ENCODE measurements at regions not wholly inside any gene's neighbourhood (a gene's known extent, or its start where the extent isn't known, plus 50 kb on each side); places are given as distances from the start of the nearest gene placed in this dataset.
"Not testable (repeated sequence)": the region's sequence is repeated elsewhere in the genome, so short reads cannot be mapped to it uniquely, and the experiment has no call there.

DNA sequence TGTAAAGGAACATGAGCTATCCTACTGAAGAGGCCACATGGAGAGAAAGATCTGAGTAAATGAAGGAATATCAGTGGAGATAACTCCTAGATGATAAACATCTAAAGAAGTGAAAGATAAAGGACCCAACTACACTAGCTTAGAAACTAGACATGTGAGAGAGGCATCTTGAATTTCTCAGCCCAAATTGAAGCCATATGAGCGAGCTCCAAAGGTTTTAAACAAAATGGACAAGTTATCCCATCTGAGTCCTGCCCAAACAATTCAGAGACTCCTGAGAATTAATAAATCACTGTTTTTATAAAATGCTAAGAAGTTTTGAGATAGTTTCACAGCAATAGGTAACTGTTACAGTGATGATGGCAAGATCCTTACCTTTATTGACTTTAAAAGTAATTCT lies 438.9 kb downstream of the NAV3 start:
- DNase-seq: no peak

- no peak for DNase-seq
Measured at GRCh38 chr12:78271546-78271945, 440.9 kb downstream of the NAV3 start.

GRCh38 chr12:78275886-78276285 lies 445.2 kb downstream of the NAV3 start:
- no peak for DNase-seq

- DNase-seq: no peak
Measured at GRCh38 chr12:78278706-78279190, 448.1 kb downstream of the NAV3 start.

DNA sequence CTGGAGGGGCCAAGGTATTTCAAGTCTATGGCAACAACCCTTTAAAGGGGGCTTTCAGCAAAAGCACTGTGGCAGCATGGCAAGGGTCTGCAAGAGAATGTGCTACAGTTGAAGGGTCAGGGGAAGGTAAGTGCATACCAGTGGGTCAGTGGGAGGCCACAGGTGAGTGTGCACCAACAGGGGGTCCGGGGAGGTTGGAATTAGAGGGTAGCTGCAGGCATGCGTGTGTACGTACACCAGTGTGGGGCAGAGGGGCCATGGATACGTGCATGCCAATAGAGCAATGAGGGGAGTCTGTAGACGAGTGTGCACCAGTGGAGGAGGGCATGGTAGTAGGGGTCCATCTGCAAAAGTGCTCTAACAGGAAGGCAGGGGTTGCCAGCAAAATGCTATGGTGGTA lies 448.9 kb downstream of the NAV3 start:
- DNase-seq: no peak

DNA sequence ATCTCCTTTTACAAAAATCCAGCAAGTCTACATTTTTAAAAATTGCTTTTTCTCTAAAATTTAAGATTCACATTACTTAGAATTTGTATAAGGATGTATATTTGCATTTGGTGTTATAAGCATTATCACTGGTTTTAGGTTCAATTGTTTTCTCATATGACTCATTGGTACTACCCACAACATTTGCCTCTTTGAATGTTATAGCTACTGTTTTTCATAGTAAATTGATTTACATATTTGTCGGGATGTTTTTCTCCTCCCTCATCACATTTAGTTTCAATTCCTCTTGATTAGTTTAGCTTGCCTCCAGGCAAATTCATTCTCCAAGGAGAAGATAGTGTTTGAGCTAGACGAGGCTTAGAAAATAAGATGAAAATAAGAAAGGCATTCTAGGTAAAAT lies 450.4 kb downstream of the NAV3 start:
- not testable (repeated sequence) for DNase-seq

DNA sequence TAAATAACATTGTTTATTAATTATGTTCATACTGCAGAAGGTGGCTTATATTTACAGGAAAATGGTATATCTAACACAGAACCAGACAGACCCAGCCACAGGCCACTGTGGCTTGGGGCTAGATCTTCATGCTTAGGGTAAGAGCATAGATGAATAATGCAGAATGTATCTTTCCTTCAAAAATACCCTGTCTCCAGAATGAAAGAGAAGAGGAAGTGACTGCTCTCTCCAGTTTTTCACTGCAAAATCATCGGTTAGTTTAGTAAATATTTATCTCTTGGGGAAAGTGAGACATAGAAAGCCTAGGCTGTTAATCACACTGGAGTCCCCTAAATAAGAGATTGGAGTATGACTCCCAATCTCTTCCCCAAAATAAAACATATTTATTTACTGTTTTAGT lies 453.7 kb downstream of the NAV3 start:
- DNase-seq: no peak

DNA sequence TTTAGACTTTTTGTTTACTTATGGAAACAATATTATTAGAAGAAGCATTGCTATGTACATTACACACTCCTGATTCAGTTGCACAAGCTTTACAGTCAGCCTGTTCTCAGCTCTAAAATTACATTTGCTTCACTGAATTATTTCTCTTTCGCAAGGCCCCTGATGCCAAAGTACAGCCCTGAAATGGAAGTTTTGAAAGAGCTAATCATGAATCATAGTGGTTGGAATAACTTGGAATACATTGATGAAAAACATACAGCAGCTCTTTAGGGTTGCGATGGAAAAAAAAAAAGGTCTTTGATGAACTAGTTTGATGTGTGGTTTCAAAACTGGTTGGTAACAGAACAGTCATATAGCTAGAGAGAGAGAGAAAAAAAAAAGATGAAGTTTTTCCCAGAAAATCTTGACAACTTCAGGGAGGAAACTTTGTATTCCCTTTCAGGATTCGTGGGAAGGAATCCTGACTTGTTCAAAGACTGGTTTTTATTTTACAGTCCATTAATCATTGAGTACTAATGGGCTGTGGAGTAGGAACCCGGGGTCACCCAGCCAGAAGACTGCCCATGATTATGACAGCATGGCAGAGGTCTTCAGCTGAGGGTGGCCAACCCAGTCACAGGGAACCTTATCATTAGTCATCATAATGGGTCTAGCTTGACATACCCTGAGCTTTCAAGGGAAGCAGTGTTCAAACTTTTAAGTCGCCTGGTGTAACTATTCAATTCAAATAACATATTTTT lies 460.1 kb downstream of the NAV3 start:
- DNase-seq: no peak

GRCh38 chr12:78293059-78293686 lies 462.5 kb downstream of the NAV3 start:
- no peak for DNase-seq

- not testable (repeated sequence) for DNase-seq
Measured at GRCh38 chr12:78301282-78301681, 470.6 kb downstream of the NAV3 start.

- no peak for DNase-seq
Measured at GRCh38 chr12:78305808-78306207, 475.1 kb downstream of the NAV3 start.

- no peak for DNase-seq
Measured at GRCh38 chr12:78306236-78306635, 475.5 kb downstream of the NAV3 start.

DNA sequence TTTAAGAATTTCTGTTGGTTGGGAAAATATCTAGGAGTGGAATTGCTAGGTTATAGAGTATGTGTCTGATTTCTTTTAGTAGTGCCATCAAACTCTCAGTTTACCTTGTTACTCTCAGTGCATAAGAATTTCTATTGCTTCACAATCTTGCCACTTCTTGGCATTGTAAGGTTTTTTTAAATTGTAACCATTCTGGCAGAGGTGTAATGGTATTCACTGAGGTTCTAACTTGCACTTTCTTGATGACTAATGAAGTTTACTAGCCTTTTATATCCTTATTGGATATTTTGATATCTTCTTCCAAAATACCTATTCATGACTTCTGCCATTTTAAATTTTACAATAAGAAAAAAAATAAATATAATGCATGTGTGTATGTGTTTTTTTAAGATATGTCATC lies 478.0 kb downstream of the NAV3 start:
- no peak for DNase-seq

DNA sequence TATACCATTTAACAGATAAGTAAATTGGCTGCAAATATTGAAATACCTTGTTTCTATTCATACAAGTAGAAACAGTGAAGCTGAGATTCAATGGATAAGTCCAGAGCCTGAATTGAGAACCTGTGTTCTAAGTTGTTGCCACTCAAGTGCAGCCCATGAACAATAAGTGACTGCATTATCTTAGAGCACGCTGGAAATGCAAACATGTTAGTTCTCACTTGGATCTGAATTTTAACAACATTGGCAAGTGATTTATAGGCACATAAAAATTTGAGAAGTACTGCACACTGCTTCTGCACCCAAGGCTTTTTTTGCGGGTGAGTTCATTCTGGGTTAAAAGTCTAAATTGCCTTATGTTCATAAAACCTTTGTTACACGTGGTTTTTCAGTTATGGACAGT lies 484.3 kb downstream of the NAV3 start:
- DNase-seq: peak; percentile 93

DNA sequence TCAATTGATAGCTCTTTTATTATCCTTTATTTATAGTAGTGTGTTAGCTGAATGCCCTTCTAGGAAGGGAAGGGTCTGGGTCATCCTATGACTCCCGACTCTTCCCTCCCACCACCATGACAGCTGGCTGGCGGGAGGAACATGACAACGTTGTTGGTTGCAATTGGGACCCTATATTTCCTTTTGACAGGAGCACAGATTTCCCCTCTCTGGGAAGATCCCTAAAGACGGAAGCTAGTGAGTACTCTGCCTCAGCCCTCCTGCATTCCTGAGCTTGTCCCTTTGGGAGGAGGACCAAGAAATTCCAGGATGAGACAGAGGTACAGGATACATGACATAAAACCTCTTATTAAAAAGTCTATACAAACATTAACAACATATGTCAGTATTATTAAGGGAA lies 485.4 kb downstream of the NAV3 start:
- DNase-seq: no peak

GRCh38 chr12:78316631-78317468 lies 486.2 kb downstream of the NAV3 start:
- no peak for DNase-seq

GRCh38 chr12:78321696-78322095 lies 491.0 kb downstream of the NAV3 start:
- no peak for DNase-seq

- DNase-seq: no peak
Measured at GRCh38 chr12:78323226-78323625, 492.5 kb downstream of the NAV3 start.

- DNase-seq: peak; percentile 64
Measured at GRCh38 chr12:78324234-78324633, 493.5 kb downstream of the NAV3 start.

- no peak for DNase-seq
Measured at GRCh38 chr12:78328524-78328923, 497.8 kb downstream of the NAV3 start.

GRCh38 chr12:78330131-78330530 lies 499.4 kb downstream of the NAV3 start:
- no peak for DNase-seq

- DNase-seq: no peak
Measured at GRCh38 chr12:78331181-78331580, 500.5 kb downstream of the NAV3 start.

DNA sequence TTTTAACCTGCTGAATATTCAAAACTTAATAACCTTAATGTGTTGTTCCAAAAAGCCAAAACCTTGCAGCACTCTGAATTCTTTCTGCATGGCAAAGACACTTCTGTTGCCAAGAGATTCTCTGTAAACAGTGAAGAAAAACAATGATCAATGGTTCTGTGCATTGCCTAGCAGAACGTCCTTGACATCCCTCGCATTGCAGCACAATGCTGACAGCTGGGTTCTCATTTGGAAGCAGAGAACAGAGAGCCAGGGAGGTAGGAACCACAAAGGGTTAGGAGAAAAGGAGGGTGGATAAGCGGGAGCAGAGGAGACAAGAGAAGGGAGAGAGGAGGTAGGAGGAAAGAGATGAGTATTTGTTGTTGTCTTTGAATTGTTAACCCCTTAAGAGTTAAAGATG lies 501.1 kb downstream of the NAV3 start:
- DNase-seq: peak; percentile 42
